ENCODE measurements at regions not wholly inside any gene's neighbourhood (a gene's known extent, or its start where the extent isn't known, plus 50 kb on each side); places are given as distances from the start of the nearest gene placed in this dataset.

GRCh38 chr15:95565690-95566089, 764.8 kb upstream of the NR2F2 start:
- DNase-seq (ENCODE audit: low spot score): no peak

GRCh38 chr15:95567686-95568085, 762.8 kb upstream of the NR2F2 start:
- DNase-seq (ENCODE audit: low spot score): no peak

GRCh38 chr15:95574053-95574452, 756.4 kb upstream of the NR2F2 start:
- DNase-seq (ENCODE audit: low spot score): no peak

GRCh38 chr15:95577927-95578326, 752.6 kb upstream of the NR2F2 start:
- no peak for DNase-seq (ENCODE audit: low spot score)

- no peak for DNase-seq (ENCODE audit: low spot score)
These were observed 750.4 kb upstream of the NR2F2 start for GRCh38 chr15:95580121-95580520.

- no peak for DNase-seq (ENCODE audit: low spot score)
These were observed 748.9 kb upstream of the NR2F2 start for GRCh38 chr15:95581595-95581994.

- no peak for DNase-seq (ENCODE audit: low spot score)
These were observed 746.4 kb upstream of the NR2F2 start for GRCh38 chr15:95584088-95584487.

- DNase-seq (ENCODE audit: low spot score): no peak
These were observed 742.4 kb upstream of the NR2F2 start for GRCh38 chr15:95588056-95588455.

- DNase-seq (ENCODE audit: low spot score): no peak
These were observed 739.9 kb upstream of the NR2F2 start for GRCh38 chr15:95590533-95591044.

- DNase-seq (ENCODE audit: low spot score): no peak
These were observed 739.2 kb upstream of the NR2F2 start for GRCh38 chr15:95591270-95591669.

- no peak for DNase-seq (ENCODE audit: low spot score)
These were observed 738.6 kb upstream of the NR2F2 start for GRCh38 chr15:95591886-95592285.

GRCh38 chr15:95594496-95594895, 736.0 kb upstream of the NR2F2 start:
- DNase-seq (ENCODE audit: low spot score): no peak

GRCh38 chr15:95595759-95596158, 734.7 kb upstream of the NR2F2 start:
- no peak for DNase-seq (ENCODE audit: low spot score)

- DNase-seq (ENCODE audit: low spot score): peak; percentile 61
These were observed 734.0 kb upstream of the NR2F2 start for GRCh38 chr15:95596496-95596895.

GRCh38 chr15:95598251-95598855, 732.1 kb upstream of the NR2F2 start:
- no peak for DNase-seq (ENCODE audit: low spot score)

- DNase-seq (ENCODE audit: low spot score): no peak
These were observed 730.1 kb upstream of the NR2F2 start for GRCh38 chr15:95600367-95600766.

- DNase-seq (ENCODE audit: low spot score): no peak
These were observed 729.6 kb upstream of the NR2F2 start for GRCh38 chr15:95600884-95601283.

- no peak for DNase-seq (ENCODE audit: low spot score)
These were observed 729.0 kb upstream of the NR2F2 start for GRCh38 chr15:95601525-95601924.

GRCh38 chr15:95603802-95604201, 726.7 kb upstream of the NR2F2 start:
- DNase-seq (ENCODE audit: low spot score): no peak

- DNase-seq (ENCODE audit: low spot score): no peak
These were observed 725.9 kb upstream of the NR2F2 start for GRCh38 chr15:95604634-95605036.

GRCh38 chr15:95605098-95605497, 725.4 kb upstream of the NR2F2 start:
- DNase-seq (ENCODE audit: low spot score): no peak

- no peak for DNase-seq (ENCODE audit: low spot score)
These were observed 723.9 kb upstream of the NR2F2 start for GRCh38 chr15:95606551-95606950.

GRCh38 chr15:95608371-95608770, 722.1 kb upstream of the NR2F2 start:
- DNase-seq (ENCODE audit: low spot score): no peak

GRCh38 chr15:95609096-95609495, 721.4 kb upstream of the NR2F2 start:
- DNase-seq (ENCODE audit: low spot score): no peak

Data from ecto neural progenitor cell (in vitro differentiated cells).